Activated CD8-positive, alpha-beta memory T cell treated with anti-CD3 and anti-CD28 coated beads for 4 hours (primary cell): ENCODE measurements at regions not wholly inside any gene's neighbourhood (a gene's known extent, or its start where the extent isn't known, plus 50 kb on each side); places are given as distances from the start of the nearest gene placed in this dataset.

Source experiments
- DNase-seq, 2 donors: peaks; one replicate each; pipeline ENCODE4 v3.0.0-alpha.2; 2020; ENCODE audit warnings: low read depth in 2 of 2

- DNase-seq, result no peak
Observed at GRCh38 chr20:39111359-39112177, 149.4 kb downstream of the DHX35 start.

GRCh38 chr20:39110819-39111136, 148.6 kb downstream of the DHX35 start:
- DNase-seq, result no peak

DNA sequence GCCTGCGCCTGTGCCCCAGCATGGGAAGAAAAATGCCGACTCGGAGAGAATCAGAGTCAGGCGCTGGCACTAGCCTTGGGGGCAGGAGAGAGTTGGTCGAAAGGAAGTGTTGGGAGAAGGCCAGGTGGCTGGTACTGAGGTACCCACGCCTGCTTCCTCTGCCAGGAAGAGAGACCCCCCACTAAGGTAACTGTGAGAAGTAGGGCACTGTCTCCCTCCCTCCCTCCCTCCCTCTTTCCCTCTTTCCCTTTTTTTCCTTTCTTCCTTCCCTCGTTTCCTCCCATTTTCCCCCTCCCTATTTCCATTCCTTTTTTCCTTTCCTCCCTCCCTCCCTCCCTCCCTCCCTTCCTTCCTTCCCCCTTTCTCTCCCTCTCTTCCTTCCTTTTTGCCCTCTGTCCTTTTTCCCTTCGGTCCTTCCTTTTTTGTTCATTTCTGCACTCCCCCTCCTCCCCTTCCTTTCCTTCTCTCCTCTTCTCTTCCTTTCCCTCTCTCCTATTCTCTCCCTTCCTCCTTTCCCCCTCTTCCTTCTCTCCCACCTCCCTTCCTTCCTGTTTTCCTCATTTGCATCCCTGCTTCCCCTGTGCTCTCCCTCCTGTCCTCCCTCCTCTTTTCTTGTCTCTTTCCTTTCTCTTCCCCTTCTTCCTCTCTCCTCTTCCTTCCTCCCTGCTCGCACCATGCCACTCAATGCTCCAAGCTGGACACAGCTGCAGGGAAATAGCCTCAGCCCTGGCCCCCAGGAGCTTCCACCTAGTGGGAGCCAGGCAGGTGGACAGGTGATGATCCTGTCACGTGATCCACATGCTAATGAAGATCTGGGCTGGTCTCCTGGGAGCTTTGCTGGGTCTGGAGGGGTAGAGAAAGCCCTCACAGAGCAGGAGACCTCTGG, 148.0 kb downstream of the DHX35 start:
- DNase-seq, result no peak

DNA sequence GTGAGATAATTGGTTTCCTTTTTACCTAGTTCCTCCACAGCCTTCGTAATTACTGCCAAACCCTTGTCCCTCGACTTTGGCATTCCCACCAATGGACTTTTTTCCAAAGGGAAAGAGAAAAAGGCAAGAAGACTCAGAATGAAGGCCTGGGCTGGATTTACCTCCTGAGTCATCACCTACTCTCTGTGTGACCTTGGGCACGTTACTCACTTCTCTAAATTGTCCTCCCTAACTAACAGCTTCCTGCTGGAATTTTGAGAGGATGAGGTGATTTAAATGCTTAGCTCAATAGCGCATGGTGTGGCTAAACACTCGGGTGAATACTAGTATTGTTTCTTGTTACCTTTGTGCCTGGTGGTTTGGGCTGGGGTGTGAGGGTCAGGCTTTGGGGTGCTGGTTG, 146.6 kb downstream of the DHX35 start:
- DNase-seq, result no peak

DNA sequence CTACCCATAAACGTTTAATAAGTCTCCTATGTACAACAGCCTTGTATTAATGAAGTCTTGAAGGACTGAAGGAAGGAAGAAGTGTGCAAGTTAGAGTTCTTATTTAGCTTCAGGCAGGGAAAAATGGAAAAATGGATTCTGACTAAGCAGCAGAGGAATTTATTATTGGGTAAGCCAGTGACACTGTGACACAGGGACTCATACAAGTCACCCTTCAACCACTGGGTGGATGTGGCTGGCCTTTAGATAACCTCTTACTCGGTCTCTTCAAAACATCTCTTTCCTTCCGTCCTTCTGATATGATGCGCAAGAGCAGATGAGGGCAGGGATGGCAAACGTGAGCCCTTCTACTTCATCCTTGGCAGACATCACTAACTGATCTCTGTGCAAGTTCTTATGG, 145.6 kb downstream of the DHX35 start:
- DNase-seq, result no peak

- no peak for DNase-seq
Observed at GRCh38 chr20:39106791-39107190, 144.6 kb downstream of the DHX35 start.

- DNase-seq, result no peak
Observed at GRCh38 chr20:39105551-39105950, 143.4 kb downstream of the DHX35 start.

- DNase-seq, result no peak
Observed at GRCh38 chr20:39103732-39104131, 141.6 kb downstream of the DHX35 start.

DNA sequence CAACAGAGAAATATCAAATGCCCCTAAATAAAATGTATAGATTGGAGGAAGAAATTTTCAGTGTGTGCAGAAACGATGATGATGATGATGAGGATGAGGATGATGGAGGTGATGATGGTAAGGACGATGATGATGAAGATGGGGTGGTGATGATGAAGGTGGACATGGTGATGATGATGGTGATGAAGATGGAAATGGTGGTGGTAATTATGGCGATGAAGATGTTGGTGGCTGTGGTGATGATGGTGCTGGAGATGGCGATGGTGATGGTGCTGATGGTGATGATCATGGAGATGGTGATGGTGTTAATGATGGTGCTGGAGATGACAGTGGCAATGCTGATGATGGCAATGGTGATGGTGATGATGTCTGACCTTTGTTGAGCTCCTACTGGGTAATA, 141.2 kb downstream of the DHX35 start:
- no peak for DNase-seq

- DNase-seq, result no peak
Observed at GRCh38 chr20:39101895-39102294, 139.8 kb downstream of the DHX35 start.

DNA sequence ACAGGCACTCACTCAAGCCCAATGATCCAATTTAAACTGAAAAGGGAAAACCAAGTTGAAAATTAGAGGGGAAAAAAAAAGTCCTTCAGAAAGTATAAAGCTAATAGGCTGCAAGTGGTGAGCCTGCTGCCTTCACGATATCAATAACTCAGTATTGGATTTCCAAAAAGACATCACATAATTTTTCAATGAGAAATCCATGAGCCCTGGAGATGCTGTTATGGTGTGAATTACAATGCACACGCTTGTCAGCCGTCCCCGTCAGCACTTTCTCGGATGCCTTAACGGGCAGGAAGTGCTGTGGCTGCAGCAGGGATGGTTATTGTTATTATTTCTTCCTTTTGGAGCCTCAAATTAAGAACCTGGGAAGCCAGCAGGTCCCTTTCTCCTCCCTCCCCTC, 138.5 kb downstream of the DHX35 start:
- DNase-seq, result no peak

DNA sequence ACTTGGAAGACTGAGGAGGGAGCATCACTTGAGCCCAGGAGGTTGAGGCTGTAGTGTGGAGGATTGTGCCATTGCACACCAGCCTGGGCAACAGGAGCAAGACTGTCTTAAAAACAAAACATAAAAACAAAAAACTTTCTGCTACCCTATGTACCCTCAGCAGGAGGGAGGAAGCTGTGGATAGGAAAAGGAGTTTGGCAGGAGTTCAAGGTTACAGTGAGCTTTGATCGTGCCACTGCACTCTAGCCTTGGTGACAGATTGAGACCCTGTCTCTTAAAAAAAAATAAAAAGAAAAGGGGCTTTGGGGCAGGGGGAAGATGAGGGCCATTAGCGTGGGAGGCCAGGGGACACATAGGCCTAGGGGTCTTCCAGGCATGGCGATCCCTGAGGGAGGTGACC, 135.7 kb downstream of the DHX35 start:
- DNase-seq, result no peak

- DNase-seq, result no peak
Observed at GRCh38 chr20:39095870-39096269, 133.7 kb downstream of the DHX35 start.

DNA sequence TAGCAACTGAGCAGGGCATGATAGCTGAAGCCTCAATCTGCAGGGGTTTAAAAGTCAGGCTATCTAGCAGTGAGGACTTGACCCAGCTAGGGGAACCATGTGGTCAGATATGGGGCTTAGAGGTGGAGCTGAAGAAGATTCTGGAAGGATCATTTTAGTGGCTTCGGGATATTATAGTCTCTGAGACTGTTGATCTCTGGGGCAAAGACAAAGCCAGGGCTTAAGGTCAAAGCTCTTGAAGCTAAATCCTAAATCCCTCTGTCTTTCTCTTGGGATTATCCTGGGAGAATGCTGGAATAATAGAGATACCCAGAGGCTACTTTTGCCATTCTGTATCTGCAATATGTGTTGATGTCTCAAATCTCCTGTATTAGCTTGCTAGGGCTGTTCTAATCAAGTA, 132.2 kb downstream of the DHX35 start:
- DNase-seq, result no peak

- no peak for DNase-seq
Observed at GRCh38 chr20:39092733-39093410, 130.7 kb downstream of the DHX35 start.

- DNase-seq, result no peak
Observed at GRCh38 chr20:39090906-39091305, 128.8 kb downstream of the DHX35 start.

DNA sequence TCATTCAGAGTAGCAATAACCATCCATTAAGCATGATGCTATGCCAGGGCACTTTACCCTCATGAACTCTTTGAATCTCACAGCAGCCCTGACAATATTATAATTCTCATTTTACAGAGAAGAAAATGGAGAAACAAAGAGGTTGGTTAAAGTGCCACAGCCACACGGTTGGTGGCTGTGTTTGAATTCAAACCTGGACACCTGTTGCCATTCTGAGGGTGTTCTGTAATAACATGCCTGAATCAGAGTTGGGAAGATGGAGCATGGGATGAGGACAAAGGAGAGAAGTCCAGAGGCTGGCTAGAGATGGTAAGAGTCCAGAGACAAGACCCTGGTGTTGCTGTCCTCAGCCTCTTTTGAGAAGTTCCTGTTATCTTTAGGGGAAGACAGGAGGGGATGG, 127.7 kb downstream of the DHX35 start:
- DNase-seq, result no peak
